Endothelial cell of hepatic sinusoid (primary cell): ENCODE measurements at regions not wholly inside any gene's neighbourhood (a gene's known extent, or its start where the extent isn't known, plus 50 kb on each side); places are given as distances from the start of the nearest gene placed in this dataset.

Source experiments
- in situ Hi-C: cut with HindIII; loops from 2 replicates; pipeline ENCODE4 v1.10.0; 2017; ENCODE audit warnings: low sequenced_read_pairs

- in situ Hi-C loops: no loop called here
These were observed 158.7 kb downstream of the HAUS1 start for GRCh38 chr18:46262856-46263255.

DNA sequence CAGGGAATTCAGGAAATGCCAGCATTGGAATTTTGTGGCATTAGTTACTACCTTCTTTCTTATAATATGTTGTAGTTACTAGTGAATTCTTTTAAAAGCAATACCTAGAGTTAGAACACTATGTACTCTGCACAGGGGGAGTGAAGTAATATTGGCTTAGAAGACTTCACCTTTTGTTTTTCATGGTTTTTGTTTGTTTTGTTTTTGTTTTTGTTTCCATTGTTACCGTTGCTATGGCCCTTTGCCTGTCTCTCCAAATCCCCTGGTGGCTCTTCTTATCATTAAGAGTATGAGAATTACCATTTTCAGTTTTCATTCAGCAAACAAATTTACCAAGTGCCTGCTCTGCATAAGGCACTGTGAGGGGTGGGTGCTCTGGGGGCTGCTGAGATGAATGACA, 160.1 kb downstream of the HAUS1 start:
- in situ Hi-C loops: no loop called here

- in situ Hi-C loops: no loop called here
These were observed 161.3 kb downstream of the HAUS1 start for GRCh38 chr18:46265196-46266156.

DNA sequence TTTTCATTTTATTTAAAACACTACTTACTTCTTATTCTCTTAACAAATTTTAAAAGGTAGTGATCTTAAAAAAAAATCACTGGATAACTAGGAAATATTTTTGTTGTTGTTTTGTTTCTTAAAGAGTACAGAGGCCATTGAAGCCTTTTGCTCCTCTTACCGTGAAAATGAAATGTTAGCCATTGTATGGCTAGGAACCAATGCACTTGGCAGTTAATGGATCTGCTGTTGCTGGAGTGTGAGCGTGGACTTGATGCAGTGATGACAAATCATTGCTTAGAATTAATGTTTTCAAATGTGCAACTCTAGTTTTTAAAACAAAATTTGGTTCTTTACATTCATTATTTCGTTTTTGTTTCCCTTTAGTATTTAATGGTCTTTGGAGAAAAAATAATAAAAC, 162.3 kb downstream of the HAUS1 start:
- in situ Hi-C loops: no loop called here

DNA sequence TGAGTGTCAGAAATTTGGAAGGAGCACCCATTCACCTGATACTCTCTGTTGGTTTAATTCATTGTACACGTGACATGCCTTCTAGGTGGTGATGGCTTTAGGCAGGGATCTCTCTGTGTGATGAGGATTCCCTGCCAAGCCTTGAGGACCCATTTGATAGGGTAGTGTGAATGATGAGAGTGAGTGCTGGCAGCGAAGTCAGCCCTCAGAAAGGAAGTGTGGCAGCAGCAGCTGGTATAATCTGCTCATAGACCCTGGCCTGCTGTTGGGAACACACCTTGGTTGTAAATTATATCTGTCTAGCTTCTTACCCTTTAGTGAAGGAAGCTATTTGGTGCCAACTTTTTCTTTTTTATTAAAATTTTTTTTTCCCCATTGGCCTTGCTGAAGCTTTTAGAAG, 164.5 kb downstream of the HAUS1 start:
- in situ Hi-C loops: no loop called here

DNA sequence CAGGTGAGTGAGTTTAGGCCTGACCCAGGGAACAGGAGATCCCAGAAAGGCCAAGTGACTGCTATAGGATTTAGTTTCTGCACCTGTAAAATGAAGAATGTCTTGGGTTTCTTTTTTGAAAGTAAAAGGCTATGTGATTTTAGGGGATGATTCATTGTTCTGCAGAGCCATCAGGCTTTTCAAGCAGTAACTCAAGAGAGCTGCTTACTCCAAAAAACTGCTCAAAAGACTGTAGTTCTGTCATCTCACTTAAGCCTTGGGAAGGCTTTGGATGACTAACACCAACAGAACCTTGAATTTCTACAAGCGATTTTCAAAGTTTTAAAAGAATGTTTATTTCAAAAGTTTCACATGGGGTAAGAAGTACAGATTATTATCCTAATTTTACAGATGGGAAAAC, 165.1 kb downstream of the HAUS1 start:
- in situ Hi-C loops: no loop called here

GRCh38 chr18:46271488-46271887, 167.3 kb downstream of the HAUS1 start:
- in situ Hi-C loops: loop anchor here (5.0 kb wide), 1 partner anchor 54 kb away; no protein-coding TSS in a partner anchor

- in situ Hi-C loops: loop anchor here (5.0 kb wide), 1 partner anchor 57 kb away; no protein-coding TSS in a partner anchor
These were observed 169.7 kb downstream of the HAUS1 start for GRCh38 chr18:46273861-46274260.

- in situ Hi-C loops: loop anchor here (5.0 kb wide), 1 partner anchor 57 kb away; no protein-coding TSS in a partner anchor
These were observed 170.1 kb downstream of the HAUS1 start for GRCh38 chr18:46274266-46274665.

DNA sequence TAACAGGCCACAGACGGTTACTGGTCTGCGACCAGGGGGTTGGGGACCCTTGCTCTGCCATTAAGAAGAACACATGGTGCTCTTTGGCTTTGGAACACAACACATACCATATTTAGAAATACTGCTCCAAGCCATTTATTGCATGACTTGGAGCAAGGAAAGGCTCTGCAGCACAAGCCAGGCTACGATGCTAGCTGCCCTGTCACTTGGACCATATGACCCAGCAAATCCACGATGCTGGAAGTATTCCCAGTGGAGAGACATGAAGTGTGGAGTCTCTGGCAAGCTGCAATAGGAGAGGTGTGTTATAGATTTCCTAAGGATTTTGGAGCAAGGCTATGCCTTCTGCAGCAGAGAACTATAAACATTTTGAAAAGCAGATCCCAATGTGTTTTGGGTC, 171.2 kb downstream of the HAUS1 start:
- in situ Hi-C loops: no loop called here

DNA sequence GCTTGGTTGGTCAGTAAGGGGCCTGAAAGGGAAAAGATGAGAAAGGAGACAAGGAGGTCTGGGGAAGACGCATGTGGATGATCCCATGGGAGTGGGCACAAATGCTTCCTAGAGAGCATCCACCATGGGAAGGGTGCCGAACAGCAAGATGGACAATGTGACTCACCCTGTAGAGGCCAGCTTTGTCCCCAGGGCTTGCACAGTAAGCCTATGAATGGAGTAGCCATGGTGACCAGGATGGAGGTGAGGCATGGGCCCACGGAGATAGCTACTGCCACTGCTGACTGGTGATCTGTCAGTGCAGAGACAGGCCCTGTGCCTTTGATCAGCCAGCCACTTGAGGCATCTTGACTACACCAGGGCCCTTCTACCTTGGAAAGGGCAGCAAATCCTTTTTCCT, 172.6 kb downstream of the HAUS1 start:
- in situ Hi-C loops: no loop called here

GRCh38 chr18:46278481-46279465, 174.6 kb downstream of the HAUS1 start:
- in situ Hi-C loops: no loop called here

DNA sequence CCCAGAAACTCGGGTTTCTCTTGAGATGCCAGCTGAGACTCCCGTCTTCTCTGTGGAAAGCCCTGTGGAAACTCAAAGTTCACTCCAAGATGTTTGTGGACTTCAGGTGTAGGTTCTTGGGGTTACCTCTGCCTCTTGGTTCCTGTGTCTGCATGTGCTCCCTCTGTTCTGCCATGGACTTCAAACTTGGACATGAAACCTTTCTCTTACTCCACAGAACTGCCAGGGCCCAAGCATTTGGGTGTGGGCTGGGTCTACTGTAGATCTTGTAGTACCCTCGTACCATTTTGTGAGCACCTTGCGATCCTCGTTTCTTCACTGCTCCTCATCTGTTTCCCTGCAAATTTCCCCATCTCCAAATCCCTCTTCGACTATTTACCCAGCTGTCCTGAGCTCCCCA, 175.5 kb downstream of the HAUS1 start:
- in situ Hi-C loops: loop anchor here (5.0 kb wide), 1 partner anchor 63 kb away; no protein-coding TSS in a partner anchor

DNA sequence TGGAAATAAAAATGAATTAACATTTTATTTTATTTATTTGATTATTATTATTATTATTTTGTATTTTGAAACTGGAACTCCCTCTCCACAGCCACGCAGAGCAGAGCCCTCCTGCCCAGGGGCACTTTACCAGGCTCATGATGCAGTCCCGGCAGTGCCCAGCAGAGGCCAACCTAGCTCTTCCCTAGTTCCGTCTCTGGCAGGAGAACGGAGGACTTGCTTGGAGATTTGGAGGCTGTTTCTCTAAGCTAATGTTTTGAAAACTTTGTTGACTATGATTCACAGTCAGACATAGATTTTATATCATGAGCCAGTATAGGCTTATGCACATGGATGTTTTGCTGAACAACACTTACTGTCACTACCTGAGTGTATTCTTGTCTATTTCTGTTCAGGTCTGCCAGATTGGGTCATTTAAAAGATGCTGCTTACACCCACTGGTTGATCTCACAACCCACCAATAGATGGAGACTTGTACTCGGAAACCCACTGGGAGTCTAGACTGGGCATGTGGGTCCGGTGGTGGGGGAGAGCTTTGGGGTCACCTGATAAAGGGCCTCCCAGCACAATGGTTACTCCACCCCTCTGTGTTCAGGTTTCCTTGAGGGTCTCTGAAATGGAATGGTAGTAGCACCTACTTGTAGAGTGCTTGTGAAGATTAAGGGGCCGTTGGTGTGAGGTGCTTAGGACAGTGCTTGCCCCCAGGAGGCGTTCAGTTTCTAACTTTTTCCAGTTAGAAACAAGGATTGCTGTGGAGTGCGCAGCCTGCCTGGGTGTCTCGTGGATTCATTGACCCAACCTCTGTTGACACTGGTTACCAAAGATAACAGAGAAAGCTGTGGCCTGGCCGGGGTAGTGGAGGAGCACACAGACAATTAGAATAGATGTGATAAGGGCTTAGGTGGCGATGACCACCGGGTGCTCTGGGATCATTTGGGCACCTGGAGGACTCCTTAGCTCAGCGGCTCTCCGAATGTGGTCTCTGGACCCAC, 177.3 kb downstream of the HAUS1 start:
- in situ Hi-C loops: loop anchor here (5.0 kb wide), 1 partner anchor 61 kb away; no protein-coding TSS in a partner anchor

- in situ Hi-C loops: loop anchor here (5.0 kb wide), 1 partner anchor 60 kb away; no protein-coding TSS in a partner anchor
These were observed 178.0 kb downstream of the HAUS1 start for GRCh38 chr18:46282177-46282570.

DNA sequence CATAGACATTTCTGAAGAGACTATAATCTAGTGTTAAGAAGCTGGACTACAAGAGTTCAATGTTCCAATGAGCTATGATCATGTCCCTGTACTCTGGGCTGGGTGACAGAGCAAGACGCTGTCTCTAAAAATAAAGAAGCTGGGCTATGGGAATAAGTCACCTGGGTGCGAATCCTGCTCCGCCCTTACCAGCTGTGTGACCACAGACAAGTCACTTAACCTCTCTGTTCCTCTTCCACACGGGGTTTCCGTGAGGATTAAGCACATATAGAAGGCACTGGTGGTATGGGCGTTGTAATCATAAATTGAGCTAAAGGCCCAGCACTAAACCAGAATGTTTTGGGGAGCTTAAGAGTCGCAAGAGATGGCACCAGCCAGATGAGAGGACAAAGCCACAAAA, 178.5 kb downstream of the HAUS1 start:
- in situ Hi-C loops: loop anchor here (5.0 kb wide), 1 partner anchor 60 kb away; no protein-coding TSS in a partner anchor

DNA sequence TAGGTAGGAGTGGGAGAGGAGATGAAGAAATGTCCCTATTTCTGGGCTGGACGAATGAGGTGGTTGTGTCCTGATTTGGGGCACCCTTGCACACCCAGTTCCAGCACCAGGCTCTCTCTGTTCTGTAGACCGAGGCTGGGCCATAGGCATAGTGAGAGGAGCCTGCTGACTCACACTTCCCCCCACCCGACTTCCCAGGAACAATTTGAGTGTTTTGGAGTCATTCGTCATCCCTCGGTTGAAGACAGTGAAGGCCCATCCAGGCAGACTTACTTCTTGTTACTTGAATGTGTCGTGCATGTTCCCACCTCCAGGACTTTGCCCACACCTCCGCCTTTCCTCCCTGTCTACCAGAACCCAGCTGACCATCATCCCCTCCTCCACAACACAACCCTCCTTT, 179.1 kb downstream of the HAUS1 start:
- in situ Hi-C loops: loop anchor here (5.0 kb wide), 1 partner anchor 59 kb away; no protein-coding TSS in a partner anchor

DNA sequence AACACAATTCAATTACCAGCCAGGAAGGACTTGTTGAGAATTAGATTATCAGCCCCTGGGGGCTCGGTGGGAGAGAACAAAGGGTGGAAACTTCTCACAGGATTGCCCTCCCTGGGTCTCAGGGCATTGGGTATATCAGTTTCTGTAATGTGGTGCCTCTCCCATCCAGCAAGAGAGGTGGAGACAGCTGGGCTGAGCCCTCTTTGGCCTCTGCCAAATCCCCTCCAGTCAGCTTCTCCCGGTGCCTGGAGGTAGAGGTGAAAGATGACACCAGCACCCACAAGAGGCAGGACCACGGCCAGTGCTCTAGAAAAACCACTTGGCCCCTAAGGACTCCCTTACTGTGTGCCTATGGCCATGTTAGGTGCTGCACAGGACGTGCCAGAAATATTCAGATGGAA, 179.7 kb downstream of the HAUS1 start:
- in situ Hi-C loops: loop anchor here (5.0 kb wide), 1 partner anchor 58 kb away; no protein-coding TSS in a partner anchor

DNA sequence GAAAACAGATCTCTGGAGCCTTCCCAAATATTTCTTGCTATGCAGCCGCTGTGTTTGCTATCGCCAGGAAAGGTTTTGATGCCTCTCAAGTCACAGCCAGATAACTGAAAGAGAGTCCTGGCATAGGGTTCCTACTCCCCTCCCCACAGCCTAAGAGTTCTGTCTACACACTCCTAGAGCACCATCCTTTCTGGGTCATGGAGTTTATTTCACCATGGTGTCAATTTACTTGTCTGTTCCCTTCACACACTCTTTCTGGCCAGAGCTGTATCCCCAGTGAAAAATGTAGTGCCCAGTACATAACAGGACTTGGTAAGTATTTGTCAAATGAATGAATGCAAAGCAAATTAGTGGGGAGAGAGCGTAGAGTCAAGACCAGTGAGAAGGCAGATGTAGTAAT, 185.3 kb downstream of the HAUS1 start:
- in situ Hi-C loops: no loop called here

DNA sequence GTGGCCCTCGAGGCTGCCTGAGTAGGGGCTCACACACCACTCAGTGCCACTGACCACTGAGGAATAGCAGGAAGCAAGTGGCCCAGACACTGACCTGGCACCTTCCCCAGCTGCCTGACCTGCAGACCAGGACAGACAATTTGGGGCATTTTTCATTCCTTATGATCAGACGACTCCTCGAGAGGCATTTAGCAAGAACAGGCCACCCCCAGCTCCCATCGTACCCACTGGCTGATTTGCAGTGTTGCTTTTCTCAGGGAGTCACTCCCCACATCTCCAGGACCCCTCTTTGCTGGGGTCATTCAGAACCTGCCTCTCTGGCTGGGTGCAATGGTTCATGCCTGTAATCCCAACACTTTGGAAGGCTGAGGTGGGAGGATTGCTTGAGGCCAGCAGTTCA, 185.7 kb downstream of the HAUS1 start:
- in situ Hi-C loops: no loop called here
